GM12864 (cell line): ENCODE measurements at regions not wholly inside any gene's neighbourhood (a gene's known extent, or its start where the extent isn't known, plus 50 kb on each side); places are given as distances from the start of the nearest gene placed in this dataset.
"Not testable (repeated sequence)": the region's sequence is repeated elsewhere in the genome, so short reads cannot be mapped to it uniquely, and the experiment has no call there.

ENCODE experiments used
- DNase-seq: peaks from one replicate; pipeline ENCODE4 v3.0.0-alpha.2; 2011; ENCODE audit warnings: low read depth
- H3K4me3 ChIP-seq: 2 replicates; pipeline ENCODE4 v1.5.1; 2011; ENCODE audit warnings: mild to moderate bottlenecking, low read depth, low read length, control low read depth
- TF ChIP-seq, protein P1 (sequence below): IDR thresholded peaks from 2 replicates; pipeline ENCODE4 v1.5.1; 2011; ENCODE audit warnings: low read depth, mild to moderate bottlenecking, moderate library complexity, low read length, control low read depth, inconsistent platforms; ENCODE audit errors: missing control alignments

DNA sequence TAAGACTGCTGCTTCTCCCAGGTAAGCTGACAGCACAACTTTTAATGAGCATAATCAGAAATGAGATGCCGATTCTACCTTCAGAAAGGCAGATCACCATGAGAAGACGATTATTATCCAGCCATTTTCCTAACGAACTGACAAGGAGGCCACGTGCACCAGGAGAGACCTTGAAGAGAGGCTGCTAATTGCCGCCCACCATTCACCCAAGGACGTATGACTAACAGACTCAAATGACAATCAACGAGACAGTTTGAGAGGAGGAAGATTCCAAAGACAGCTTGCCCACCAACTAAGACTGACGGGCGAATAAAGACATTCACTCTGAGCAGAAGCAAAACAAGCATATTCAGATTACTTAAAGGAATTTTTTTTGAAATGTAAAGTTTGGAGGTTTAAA is 301.9 kb upstream of the TAC1 start:
- no peak overlapping the region for H3K4me3 ChIP-seq
- no peak for DNase-seq
- TF ChIP-seq, protein P1, sequence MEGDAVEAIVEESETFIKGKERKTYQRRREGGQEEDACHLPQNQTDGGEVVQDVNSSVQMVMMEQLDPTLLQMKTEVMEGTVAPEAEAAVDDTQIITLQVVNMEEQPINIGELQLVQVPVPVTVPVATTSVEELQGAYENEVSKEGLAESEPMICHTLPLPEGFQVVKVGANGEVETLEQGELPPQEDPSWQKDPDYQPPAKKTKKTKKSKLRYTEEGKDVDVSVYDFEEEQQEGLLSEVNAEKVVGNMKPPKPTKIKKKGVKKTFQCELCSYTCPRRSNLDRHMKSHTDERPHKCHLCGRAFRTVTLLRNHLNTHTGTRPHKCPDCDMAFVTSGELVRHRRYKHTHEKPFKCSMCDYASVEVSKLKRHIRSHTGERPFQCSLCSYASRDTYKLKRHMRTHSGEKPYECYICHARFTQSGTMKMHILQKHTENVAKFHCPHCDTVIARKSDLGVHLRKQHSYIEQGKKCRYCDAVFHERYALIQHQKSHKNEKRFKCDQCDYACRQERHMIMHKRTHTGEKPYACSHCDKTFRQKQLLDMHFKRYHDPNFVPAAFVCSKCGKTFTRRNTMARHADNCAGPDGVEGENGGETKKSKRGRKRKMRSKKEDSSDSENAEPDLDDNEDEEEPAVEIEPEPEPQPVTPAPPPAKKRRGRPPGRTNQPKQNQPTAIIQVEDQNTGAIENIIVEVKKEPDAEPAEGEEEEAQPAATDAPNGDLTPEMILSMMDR = no peak

GRCh38 chr7:97439637-97440214 is 292.2 kb upstream of the TAC1 start:
- no peak for DNase-seq
- TF ChIP-seq, protein P1 = no peak
- H3K4me3 ChIP-seq = no peak overlapping the region

DNA sequence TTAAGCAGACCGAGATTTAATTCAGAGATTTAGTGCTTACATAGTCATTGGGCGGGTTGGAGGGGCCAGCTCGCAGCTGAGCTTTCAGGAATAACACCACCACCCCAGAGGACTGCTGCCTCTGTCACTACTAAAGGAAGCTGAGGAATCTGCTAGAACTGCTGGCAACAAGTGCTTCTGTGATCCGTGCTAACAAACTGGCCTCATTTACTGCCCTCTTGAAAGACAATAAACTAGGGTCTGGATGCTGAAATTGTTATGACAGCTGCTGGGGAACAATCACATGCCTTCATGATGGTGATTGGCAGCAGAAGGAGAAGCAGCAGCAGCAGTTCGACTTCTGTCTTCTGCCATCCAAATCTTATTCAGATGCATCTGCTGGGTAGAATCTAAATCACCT is 285.5 kb upstream of the TAC1 start:
- TF ChIP-seq, protein P1 = no peak
- H3K4me3 ChIP-seq = no peak overlapping the region
- DNase-seq = no peak

DNA sequence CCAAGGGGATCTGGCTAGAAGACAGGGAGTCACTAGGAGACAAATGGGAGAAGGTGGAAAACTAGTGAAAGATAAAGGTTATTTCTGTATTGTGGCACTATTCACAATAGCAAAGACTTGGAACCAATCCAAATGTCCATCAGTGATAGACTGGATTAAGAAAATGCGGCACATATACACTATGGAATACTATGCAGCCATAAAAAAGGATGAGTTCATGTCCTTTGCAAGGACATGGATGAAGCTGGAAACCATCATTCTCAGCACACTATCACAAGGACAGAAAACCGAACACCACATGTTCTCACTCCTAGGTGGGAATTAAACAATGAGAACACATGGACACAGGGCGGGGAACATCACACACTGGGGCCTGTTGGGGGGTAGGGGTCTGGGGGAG is 282.4 kb upstream of the TAC1 start:
- not testable (repeated sequence) for DNase-seq

DNA sequence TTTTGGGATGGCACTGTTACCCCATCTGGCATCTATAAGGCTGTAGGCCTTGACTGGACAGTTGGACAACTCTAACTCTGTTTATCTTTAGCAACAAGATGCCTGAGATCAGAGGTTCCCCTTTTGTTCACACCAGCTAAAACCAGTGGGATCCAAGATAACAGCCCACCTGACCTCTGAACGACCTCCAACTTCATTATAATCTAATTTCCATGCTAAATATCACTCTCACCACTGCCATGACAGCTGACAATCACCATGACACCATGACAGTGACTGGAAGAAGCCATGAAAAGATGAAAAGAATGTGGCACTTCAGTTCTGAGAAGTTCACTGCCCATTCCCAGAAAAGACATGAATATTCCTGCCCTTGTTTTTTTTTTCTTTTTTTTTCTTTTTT is 281.4 kb upstream of the TAC1 start:
- DNase-seq = no peak
- TF ChIP-seq, protein P1 = no peak
- no peak overlapping the region for H3K4me3 ChIP-seq

More for the DNA sequence above, 282.4 kb upstream of the TAC1 start:
- H3K4me3 ChIP-seq = not testable (repeated sequence)

- DNase-seq = no peak
- TF ChIP-seq, protein P1 = no peak
- no peak overlapping the region for H3K4me3 ChIP-seq
Measured at GRCh38 chr7:97454636-97455035, 277.2 kb upstream of the TAC1 start.

DNA sequence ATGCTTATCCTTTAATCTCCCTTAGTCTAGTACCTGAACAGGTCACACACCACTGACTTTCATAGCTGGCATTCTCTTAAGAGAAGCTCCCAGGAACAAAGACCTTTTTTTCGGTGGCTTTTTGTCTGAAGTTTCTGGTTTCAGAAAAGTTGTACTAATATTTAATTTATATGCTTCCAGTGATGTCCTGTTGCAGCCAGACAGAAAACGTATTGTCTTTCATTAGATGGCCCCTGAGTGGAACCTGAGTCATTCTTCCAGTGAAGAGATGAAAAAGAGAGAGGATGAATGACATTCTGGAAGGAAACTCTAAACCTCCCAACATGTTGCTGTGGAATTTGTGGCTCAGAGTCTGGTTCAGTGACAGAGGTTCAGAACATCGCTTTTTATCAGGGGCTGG is 274.8 kb upstream of the TAC1 start:
- no peak for DNase-seq
- H3K4me3 ChIP-seq = no peak overlapping the region
- TF ChIP-seq, protein P1 = no peak
